ENCODE measurements at regions not wholly inside any gene's neighbourhood (a gene's known extent, or its start where the extent isn't known, plus 50 kb on each side); places are given as distances from the start of the nearest gene placed in this dataset.
"Not testable (repeated sequence)": the region's sequence is repeated elsewhere in the genome, so short reads cannot be mapped to it uniquely, and the experiment has no call there.

DNA sequence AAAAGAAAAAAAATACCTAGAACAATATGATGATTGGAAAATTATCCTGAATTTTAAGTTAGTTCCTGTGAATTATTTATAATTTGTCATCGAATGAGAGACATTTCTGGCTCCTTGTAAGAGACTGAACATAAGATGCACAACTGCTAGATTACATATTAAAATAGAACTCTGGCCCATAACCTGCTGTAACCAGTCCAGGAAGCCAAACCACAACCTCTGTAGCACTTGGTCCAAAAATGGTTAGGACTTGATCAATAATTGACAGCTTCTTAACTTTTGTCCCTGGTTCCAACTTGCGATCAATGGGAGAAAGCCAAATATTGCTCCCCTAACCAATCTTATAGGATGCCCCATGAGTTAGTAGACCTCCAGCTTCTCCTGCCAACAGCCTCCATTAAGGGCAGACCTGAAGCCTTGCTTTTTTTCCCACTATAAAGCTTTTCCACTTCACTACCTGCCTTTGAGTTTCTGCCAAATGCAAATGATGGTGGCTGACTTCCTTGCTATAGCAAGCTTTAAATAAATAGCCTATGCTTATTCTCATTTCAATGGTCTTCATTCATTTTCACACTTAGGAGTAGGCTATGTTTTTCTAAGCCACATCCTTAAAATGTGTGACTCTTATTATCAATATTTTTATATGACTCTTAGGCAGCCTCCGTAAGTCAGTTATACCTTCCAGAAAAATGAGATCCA lies 224.0 kb upstream of the ARHGEF26 start:
- intact Hi-C loops (cut with DNase I) = no loop called here
- no peak for DNase-seq (ENCODE audit: low spot score)

DNA sequence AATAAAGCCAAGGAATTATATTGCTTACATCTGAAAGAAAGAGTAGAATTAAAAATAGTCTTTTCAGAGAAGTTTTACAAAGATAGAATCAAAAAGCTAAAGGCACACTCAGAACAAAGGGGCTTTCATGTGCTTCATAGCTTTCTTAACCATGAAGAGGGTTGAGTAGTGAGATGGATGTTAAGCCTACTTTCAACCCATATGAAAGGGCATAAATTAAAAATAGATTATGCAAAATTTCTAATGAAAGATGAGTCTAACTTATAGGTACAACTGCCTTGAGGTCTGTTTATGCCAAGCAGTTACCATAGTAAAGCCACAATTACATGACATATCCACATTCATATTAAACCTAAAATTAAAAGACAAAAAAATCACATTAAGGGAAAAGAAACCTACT lies 223.3 kb upstream of the ARHGEF26 start:
- DNase-seq (ENCODE audit: low spot score) = no peak
- intact Hi-C loops (cut with DNase I) = no loop called here

DNA sequence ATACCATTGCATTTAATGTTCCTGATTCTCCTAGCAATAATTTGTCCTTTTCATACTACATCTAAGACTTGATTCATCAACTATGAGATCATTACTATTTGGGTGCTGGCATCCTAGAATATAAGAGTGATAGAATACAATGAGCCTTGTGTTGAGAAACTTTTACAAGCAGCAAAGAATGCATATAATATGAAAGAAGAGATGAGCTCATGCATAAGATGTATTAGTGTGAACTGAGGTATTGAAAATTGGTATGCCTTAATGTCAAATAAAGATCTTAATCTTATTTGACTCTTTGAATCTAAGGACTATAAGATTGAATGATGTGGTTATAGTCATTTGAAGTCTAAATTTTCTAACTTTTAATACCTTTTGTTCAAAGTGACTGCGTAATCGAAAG lies 220.0 kb upstream of the ARHGEF26 start:
- intact Hi-C loops (cut with DNase I) = no loop called here
- no peak for DNase-seq (ENCODE audit: low spot score)

DNA sequence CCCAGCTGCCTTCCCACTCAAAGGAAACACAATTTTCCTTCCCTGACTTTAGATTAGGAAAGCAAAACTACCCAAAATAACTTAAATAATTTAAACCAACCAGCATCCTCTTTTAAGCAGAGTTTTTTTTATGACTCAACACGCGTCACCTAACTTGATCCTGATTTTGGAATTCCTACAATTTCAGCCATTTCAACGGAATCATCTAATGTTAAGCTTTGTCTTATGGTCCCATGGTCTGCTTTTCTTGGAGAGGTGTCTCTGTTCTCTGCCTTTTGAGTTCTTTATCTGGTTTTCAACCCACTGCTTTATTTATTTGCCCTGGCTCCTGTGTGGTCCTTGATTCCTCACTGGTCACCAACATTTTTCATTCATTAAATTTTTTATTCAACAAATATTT lies 219.2 kb upstream of the ARHGEF26 start:
- intact Hi-C loops (cut with DNase I) = no loop called here
- DNase-seq (ENCODE audit: low spot score) = no peak

DNA sequence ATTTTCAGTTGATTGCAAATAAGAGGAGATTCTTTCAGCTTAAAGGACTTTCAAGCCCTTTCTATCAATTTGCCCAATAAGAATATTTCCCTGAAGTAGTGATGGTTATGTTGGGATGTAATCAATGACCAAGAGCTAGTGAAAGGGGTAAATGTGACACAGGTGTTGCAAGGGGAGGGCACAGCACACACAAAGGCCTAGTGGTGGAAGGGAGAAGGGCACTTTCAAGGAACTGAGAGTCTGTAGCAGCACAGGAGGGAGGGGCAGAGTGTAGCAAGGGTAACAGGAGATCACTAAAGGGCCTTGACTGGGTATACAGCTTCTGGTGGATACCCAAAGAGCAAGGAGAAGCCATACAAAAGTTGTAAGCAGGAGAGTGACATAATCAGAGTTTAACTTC lies 217.8 kb upstream of the ARHGEF26 start:
- intact Hi-C loops (cut with DNase I) = no loop called here
- no peak for DNase-seq (ENCODE audit: low spot score)

DNA sequence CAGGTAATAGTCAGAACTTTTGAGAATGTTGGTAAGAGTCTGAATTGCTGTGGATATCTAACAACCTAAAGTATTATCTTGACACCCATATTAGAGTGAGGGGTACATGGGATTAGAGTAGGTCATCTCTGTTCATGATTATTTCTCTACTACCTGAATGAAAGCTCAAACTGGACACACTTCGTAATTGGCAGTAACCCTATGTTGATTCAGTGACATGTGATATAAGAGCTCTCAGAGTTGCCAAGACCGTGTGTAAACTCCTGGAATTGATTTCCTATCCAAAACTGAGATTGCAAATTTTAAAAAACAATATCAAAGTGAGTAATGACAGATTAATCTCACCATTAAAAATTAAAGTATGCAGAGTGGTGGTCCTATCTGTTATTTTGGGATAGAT lies 214.8 kb upstream of the ARHGEF26 start:
- no peak for DNase-seq (ENCODE audit: low spot score)
- intact Hi-C loops (cut with DNase I) = no loop called here

DNA sequence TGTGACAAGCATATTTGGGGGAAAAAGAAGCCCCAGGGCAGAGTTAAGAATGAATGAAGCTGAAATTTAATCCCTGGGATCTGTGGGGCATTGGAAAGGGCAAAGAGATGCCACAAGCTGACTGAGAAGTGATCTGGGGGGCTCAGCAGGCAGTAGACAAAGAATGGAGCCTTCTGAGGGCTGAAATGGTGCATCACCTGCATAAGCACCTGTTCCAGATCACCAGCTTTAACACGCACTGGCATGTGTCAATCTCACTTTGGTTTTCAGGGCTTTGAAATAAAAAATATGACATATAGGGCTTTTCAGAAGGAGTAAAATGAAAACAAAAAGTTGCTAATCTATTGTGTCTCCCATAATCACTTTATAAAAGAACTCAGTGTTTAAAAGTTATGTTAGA lies 210.8 kb upstream of the ARHGEF26 start:
- intact Hi-C loops (cut with DNase I) = no loop called here
- no peak for DNase-seq (ENCODE audit: low spot score)

DNA sequence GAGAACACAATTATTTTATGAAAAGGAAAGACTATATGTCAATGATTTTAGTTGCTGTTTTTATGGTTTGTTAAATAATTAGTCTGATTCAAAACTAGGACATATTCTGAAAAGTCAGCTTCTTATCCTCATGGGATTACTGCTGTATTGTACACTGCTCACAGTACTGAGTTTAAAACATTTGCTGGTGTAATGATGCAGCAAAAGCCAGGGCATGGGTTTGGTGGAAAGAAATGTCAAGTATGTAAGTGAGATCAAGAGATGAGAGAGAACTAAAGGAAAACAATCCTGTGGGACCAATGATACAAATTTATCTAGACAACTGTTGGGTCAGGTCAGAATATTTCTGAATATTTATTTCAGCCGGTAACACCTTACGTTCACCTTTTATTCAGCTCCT lies 210.1 kb upstream of the ARHGEF26 start:
- intact Hi-C loops (cut with DNase I) = no loop called here
- no peak for DNase-seq (ENCODE audit: low spot score)

DNA sequence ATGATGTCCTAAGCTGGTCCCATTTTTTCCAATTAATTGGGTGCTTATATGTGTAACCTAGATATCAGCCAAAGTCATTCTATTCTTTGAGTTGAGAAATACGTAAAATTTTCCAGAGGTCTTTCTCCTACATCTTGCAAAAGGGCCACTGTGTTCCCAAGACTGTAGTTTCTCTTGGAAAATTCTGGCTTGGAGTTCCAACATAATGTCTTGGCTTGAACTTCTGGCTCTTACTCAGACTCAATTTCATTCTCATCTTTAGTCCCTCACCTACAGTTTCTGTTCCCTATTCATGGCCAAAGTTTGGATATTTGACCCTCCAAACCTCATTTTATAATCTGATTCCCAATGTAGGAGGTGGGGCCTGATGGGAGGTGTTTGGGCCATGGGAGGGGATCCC lies 201.4 kb upstream of the ARHGEF26 start:
- DNase-seq (ENCODE audit: low spot score) = no peak
- intact Hi-C loops (cut with DNase I) = no loop called here

DNA sequence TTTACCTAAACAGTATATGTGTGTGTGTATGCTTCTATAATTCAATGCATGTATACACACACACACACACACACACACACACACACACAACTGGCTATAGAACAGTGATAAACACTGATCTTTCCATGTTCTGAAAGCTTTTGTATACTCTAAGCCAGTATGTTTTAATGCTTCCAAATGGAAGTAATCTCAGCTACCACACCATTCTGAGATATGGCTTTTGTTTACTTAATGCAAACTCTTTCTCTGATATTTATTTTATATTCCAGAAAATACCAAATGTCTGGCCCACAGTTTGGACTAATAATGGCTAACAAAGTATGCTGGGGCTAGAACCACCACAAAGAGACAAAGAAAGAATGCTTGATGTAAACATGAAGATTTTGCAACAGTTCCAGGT lies 199.4 kb upstream of the ARHGEF26 start:
- intact Hi-C loops (cut with DNase I) = no loop called here
- DNase-seq (ENCODE audit: low spot score) = no peak

DNA sequence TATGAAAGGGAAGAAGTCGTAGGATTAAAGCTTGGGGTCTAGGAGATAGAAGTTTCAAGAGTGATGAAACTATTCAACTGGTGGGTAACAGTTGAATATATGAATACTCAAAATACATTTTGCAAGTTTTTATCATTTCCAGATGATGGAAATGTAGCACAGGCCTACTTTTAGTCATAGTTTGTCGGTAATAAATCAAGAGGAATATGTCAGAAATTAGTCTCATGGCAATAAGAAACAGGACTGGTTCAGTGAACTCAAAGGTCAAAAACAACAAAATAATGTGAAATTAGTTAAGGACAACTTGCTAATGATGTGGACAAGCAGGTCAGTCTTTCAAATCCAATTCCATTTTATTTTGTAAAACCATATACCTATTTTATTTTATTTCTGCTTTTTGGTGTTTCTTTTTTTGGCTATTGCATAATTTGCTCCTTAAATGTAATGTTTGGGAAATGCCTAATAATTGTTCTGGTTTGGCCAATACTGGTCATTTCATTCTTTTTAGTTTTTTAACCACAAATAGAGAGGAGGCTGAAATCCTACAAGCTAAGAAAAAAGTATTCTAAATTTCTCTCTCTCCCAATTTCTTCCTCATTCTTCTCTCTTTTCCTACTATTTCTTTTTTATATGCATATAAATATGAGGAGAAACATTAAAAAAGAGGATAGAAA lies 195.2 kb upstream of the ARHGEF26 start:
- intact Hi-C loops (cut with DNase I) = no loop called here

DNA sequence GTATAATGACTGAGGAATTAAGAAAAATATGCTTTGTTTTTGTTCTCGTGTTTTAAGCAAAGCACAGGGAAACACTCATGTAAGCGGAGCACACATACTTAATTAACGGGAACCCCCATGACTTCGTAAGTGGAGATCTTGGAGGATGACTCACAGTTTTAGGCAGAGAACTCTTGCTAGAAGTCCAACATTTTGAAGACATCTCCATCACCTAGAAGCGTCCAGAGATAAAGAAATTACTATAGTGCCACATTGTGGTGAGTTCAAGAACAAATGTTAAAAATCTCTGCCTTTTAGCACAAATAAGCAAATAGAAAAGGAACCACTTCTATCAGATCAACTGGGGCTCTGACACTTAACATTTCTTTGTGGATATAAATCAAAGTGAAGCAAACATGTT lies 194.1 kb upstream of the ARHGEF26 start:
- intact Hi-C loops (cut with DNase I) = no loop called here
- no peak for DNase-seq (ENCODE audit: low spot score)

More for the DNA sequence above, 195.2 kb upstream of the ARHGEF26 start:
- no peak for DNase-seq (ENCODE audit: low spot score)

DNA sequence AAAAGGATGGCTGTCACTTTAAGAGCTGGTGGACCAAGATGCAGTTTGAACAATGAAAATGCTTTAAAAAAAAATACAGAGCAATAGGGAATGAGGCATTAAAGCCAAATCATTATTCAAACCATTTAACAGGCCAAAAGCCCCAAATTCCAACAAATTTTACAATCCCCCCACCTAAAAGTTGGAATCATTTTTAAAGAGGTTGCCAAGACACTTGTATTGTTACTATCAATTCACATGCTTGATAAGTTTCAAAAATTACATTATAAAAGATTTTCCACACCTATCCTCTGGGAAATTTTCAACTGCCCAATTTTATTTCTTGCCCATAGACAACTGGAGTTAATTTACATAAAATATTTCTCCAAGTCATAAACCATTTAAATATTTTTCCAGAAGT lies 192.3 kb upstream of the ARHGEF26 start:
- intact Hi-C loops (cut with DNase I) = no loop called here

DNA sequence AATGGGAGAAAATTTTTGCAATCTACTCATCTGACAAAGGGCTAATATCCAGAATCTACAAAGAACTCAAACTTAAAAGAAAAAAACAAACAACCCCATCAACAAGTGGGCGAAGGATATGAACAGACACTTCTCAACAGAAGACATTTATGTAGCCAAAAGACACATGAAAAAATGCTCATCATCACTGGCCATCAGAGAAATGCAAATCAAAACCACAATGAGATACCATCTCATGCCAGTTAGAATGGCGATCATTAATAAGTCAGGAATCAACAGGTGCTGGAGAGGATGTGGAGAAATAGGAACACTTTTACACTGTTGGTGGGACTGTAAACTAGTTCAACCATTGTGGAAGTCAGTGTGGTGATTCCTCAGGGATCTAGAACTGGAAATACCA lies 187.7 kb upstream of the ARHGEF26 start:
- DNase-seq (ENCODE audit: low spot score); intact Hi-C loops (cut with DNase I): not testable (repeated sequence)

More for the DNA sequence above, 192.3 kb upstream of the ARHGEF26 start:
- no peak for DNase-seq (ENCODE audit: low spot score)

DNA sequence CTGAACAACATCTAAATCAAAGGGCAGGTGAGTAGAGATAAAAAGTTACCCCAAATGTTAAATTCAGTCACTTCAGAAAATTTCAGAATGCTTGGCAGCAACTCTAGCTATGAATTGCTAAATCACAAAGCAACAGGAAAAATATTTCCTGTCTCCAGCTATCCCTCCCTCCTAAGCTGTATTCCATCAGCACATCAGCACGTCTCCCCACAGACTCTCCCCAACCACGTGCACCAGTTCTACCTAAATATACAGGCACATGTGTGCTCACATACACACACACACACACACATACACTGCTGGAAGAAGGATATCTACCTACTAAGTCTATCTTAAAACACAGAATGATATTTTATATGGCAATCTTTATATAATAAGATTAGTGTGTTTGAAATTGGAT lies 177.1 kb upstream of the ARHGEF26 start:
- intact Hi-C loops (cut with DNase I) = no loop called here
- DNase-seq (ENCODE audit: low spot score) = no peak

DNA sequence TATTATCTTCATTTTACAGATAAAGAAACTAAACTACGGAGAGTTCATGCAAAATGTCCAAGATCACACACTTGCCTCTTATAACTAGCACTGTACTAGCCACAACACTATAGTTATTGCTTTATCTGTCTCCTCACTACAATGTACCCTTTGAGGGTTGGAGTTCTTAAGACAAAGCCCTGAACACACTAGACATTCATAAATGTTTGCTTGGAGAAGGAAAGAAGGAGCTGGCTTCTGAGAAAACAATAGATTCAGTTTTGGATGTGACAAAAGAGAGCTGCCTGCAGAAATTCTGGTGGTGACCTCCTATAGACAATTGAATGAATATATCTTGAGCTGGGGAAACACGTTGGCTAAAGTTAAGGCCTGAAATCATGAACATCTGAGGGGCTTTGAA lies 169.9 kb upstream of the ARHGEF26 start:
- intact Hi-C loops (cut with DNase I) = no loop called here
- no peak for DNase-seq (ENCODE audit: low spot score)

DNA sequence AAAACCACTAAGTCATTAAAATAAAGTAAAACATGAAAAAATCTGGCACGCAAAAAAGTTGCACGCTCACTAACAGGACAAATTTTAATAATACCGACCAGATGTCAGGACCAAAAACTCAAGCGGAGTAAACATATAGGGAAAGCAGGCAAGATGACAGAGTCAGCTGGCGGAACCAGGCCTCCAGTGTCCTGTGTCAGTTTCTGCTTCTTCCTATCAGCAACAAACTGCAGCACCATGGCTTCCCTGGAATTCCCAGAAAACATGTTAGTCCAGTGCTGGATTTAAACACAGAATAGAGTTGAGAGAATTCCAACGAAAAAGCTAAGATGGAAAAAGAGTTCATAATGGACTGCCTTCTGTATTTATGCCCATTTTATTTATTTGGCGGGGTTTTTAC lies 169.1 kb upstream of the ARHGEF26 start:
- intact Hi-C loops (cut with DNase I) = no loop called here
- DNase-seq (ENCODE audit: low spot score) = no peak

DNA sequence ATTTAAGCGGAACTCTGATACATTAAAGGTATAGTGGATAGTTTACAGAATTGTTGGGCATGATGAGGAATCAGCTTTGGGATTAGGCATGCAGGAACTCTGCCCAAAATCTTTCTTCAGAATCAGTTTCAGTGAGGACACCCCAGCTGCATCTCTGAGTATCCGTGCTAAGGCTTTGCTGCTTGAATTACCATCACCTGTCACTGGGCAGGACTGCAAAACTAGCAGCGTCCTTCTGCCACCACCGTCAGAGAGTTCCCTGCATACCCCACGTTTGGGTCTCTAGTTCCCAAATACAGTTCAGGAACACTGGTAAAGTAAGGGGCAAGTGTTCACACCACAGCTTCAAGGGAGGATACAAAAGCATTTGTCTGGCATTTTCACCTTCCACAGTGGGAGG lies 164.6 kb upstream of the ARHGEF26 start:
- DNase-seq (ENCODE audit: low spot score) = no peak
- intact Hi-C loops (cut with DNase I) = no loop called here

DNA sequence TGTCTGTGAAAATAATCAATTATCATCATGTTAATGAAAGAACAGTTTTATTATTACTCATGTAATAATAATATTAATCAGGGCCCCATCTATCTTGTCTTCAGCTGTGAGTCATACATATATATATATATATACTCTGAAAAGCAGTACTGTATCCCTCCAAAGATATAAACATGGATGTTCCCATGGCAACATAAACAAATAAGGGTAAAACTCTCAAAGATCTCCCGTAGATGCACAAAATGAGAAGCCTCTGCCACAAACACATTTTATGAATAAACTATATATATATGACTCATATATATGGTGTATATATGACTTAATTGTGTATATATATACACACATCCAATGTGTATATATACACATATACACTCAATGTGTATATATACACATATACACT lies 163.8 kb upstream of the ARHGEF26 start:
- intact Hi-C loops (cut with DNase I) = no loop called here
- no peak for DNase-seq (ENCODE audit: low spot score)

DNA sequence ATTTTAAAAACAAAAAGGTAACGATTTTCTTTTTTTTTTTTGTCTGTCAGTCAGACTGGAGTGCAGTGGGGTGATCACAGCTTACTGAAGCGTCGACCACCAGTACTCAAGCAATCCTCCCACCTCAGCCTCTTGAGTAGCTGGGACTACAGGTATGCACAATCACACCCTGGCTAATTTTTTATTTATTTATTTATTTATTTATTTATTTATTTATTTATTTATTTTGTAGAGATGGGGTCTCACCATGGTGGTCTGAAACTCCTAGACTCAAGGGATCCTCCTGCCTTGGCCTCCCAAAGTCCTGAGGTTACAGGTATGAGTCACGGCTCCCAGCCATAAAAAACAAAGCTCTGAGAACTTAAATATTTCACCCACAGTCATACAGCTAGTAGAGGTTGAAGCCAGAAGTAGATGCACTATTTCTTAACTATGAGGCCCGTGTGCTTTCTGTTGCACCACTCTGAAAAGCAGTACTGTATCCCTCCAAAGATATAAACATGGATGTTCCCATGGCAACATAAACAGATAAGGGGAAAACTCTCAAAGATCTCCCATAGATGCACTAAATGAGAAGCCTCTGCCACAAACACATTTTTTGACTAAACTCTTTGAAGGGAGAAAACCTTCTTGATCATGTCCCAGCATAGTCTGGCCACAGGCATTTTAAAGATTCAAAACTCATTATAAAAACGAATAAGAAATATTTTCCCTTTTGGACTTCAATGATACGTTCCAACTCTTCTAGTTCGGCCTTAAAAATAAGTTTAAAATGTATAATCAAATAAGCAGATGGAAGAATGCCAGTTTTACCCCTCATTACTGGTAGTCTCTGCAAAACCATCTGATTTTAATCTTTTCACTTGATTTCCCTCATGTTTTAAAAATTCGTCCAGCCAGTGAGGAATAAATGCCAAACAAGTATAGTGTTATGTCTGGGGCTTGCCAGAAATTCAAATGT lies 162.3 kb upstream of the ARHGEF26 start:
- intact Hi-C loops (cut with DNase I) = no loop called here
- DNase-seq (ENCODE audit: low spot score) = no peak
